GM21825 (cell line): ENCODE measurements at regions not wholly inside any gene's neighbourhood (a gene's known extent, or its start where the extent isn't known, plus 50 kb on each side); places are given as distances from the start of the nearest gene placed in this dataset.
"Not testable (repeated sequence)": the region's sequence is repeated elsewhere in the genome, so short reads cannot be mapped to it uniquely, and the experiment has no call there.

Experiments used
- ATAC-seq: cut with Tn5 transposase; IDR thresholded peaks from one replicate; pipeline ENCODE4 v1.9.1; 2021; ENCODE audit warnings: mild to moderate bottlenecking, moderate library complexity; ENCODE audit not compliant: unreplicated experiment

- ATAC-seq: not testable (repeated sequence)
Measured at GRCh38 chr20:5453316-5453715, 136.6 kb upstream of the PROKR2 start.

GRCh38 chr20:5452691-5453090 is 135.9 kb upstream of the PROKR2 start:
- ATAC-seq: not testable (repeated sequence)

GRCh38 chr20:5452286-5452685 is 135.5 kb upstream of the PROKR2 start:
- ATAC-seq: not testable (repeated sequence)

GRCh38 chr20:5451643-5452210 is 135.0 kb upstream of the PROKR2 start:
- ATAC-seq: no peak

GRCh38 chr20:5448449-5449118 is 131.8 kb upstream of the PROKR2 start:
- no peak for ATAC-seq

GRCh38 chr20:5447188-5447587 is 130.4 kb upstream of the PROKR2 start:
- ATAC-seq: no peak

GRCh38 chr20:5445611-5446010 is 128.9 kb upstream of the PROKR2 start:
- ATAC-seq: no peak

- ATAC-seq: no peak
Measured at GRCh38 chr20:5442101-5442500, 125.3 kb upstream of the PROKR2 start.

- no peak for ATAC-seq
Measured at GRCh38 chr20:5434116-5434515, 117.4 kb upstream of the PROKR2 start.

- no peak for ATAC-seq
Measured at GRCh38 chr20:5433352-5433751, 116.6 kb upstream of the PROKR2 start.

GRCh38 chr20:5432030-5432429 is 115.3 kb upstream of the PROKR2 start:
- no peak for ATAC-seq

GRCh38 chr20:5430670-5431069 is 113.9 kb upstream of the PROKR2 start:
- no peak for ATAC-seq

- ATAC-seq: no peak
Measured at GRCh38 chr20:5426026-5426425, 109.3 kb upstream of the PROKR2 start.

- no peak for ATAC-seq
Measured at GRCh38 chr20:5416086-5416485, 99.3 kb upstream of the PROKR2 start.

- ATAC-seq: no peak
Measured at GRCh38 chr20:5413394-5413793, 96.6 kb upstream of the PROKR2 start.

GRCh38 chr20:5410470-5410869 is 93.7 kb upstream of the PROKR2 start:
- ATAC-seq: no peak

- ATAC-seq: peak; percentile 75
Measured at GRCh38 chr20:5402903-5403531, 86.3 kb upstream of the PROKR2 start.

- no peak for ATAC-seq
Measured at GRCh38 chr20:5401277-5401875, 84.6 kb upstream of the PROKR2 start.

- ATAC-seq: no peak
Measured at GRCh38 chr20:5400164-5400762, 83.5 kb upstream of the PROKR2 start.

GRCh38 chr20:5397393-5397792 is 80.6 kb upstream of the PROKR2 start:
- no peak for ATAC-seq

- no peak for ATAC-seq
Measured at GRCh38 chr20:5395932-5396727, 79.4 kb upstream of the PROKR2 start.
